ENCODE measurements at regions not wholly inside any gene's neighbourhood (a gene's known extent, or its start where the extent isn't known, plus 50 kb on each side); places are given as distances from the start of the nearest gene placed in this dataset.

- no peak for TF ChIP-seq POLR2AphosphoS5 (IDR thresholded peaks at IDR 0.05)
- no peak for TF ChIP-seq CTCF (IDR thresholded peaks at IDR 0.05)
Observed at GRCh38 chr11:69887841-69888427, 68.7 kb upstream of the FGF3 start.

All from breast epithelium (tissue), 3 donors.